ENCODE measurements at regions not wholly inside any gene's neighbourhood (a gene's known extent, or its start where the extent isn't known, plus 50 kb on each side); places are given as distances from the start of the nearest gene placed in this dataset.

DNA sequence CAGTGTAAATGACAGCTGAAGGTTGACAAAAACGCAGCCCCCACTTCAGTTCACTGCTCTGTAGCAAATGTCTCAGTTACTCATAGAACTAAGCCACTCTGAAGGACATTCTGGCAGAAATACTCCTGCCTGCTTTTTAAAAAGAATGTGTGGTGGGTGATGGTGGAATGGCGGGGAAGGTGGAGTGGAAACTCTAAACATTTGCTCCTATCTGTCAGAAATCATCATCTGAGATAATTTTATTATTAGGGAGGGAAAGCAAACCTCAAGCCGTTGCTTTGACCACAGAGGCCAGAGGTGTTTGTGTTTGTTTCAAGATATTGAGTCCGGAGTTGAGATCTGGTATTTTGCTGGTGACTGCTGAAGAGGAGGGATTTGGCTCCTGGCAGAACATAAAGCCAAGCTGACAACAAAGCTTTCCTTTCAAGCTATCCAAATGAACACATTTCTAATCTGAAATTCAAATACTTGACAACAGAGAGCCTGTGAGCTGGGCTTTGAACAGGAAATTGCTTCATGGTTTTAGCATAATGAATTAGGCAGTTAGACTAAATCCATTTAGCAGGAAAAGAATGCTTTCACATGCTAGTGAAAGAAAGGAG is 362.7 kb downstream of the CSNK1G3 start:
- TF ChIP-seq, protein P1, sequence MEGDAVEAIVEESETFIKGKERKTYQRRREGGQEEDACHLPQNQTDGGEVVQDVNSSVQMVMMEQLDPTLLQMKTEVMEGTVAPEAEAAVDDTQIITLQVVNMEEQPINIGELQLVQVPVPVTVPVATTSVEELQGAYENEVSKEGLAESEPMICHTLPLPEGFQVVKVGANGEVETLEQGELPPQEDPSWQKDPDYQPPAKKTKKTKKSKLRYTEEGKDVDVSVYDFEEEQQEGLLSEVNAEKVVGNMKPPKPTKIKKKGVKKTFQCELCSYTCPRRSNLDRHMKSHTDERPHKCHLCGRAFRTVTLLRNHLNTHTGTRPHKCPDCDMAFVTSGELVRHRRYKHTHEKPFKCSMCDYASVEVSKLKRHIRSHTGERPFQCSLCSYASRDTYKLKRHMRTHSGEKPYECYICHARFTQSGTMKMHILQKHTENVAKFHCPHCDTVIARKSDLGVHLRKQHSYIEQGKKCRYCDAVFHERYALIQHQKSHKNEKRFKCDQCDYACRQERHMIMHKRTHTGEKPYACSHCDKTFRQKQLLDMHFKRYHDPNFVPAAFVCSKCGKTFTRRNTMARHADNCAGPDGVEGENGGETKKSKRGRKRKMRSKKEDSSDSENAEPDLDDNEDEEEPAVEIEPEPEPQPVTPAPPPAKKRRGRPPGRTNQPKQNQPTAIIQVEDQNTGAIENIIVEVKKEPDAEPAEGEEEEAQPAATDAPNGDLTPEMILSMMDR (IDR thresholded peaks at IDR 0.05) = no peak
- TF ChIP-seq POLR2A (IDR thresholded peaks at IDR 0.05) = no peak

All from thyroid gland (tissue), 4 donors.